Spleen (tissue), 11 donors: ENCODE measurements at regions not wholly inside any gene's neighbourhood (a gene's known extent, or its start where the extent isn't known, plus 50 kb on each side); places are given as distances from the start of the nearest gene placed in this dataset.

Source experiments
- DNase-seq: peaks from one replicate; pipeline ENCODE4 v3.0.0-alpha.2; 2020
- H3K27ac ChIP-seq, 8 donors: fragments of 200-600 bp; sonication (generic) in 7 of 8; 1 replicate in 4 of 8; 2 replicates in 4 of 8; pipeline versions ENCODE4 v1.5.0 to v1.8.0; 2016 to 2021; ENCODE audit warnings: inconsistent platforms in 4 of 8, mild to moderate bottlenecking in 4 of 8, moderate library complexity in 1 of 8
- H3K27me3 ChIP-seq, 7 donors: fragments of 200-600 bp; sonication (generic) in 6 of 7; replicated peaks in 1 of 7; 1 replicate in 4 of 7; 2 replicates in 3 of 7; pipeline versions ENCODE4 v1.5.0 to v1.8.0; 2016 to 2021; ENCODE audit warnings: inconsistent platforms in 3 of 7, mild to moderate bottlenecking in 1 of 7
- H3K36me3 ChIP-seq, 6 donors: fragments of 200-600 bp; sonication (generic) in 5 of 6; 1 replicate in 4 of 6; 2 replicates in 2 of 6; pipeline versions ENCODE4 v1.5.0 to v1.8.0; 2016 to 2021; ENCODE audit warnings: inconsistent platforms in 2 of 6
- H3K4me1 ChIP-seq, 6 donors: fragments of 200-600 bp; sonication (generic) in 5 of 6; 1 replicate in 3 of 6; 2 replicates in 3 of 6; pipeline versions ENCODE4 v1.5.0 to v1.8.0; 2016 to 2021; ENCODE audit warnings: inconsistent platforms in 3 of 6
- H3K4me3 ChIP-seq, 8 donors: fragments of 200-600 bp; sonication (generic) in 7 of 8; 1 replicate in 4 of 8; 2 replicates in 4 of 8; pipeline versions ENCODE4 v1.5.0 to v1.8.0; 2016 to 2021; ENCODE audit warnings: inconsistent platforms in 4 of 8, mild to moderate bottlenecking in 4 of 8, moderate library complexity in 2 of 8
- H3K9me3 ChIP-seq, 8 donors: fragments of 200-600 bp; sonication (generic) in 7 of 8; 1 replicate in 4 of 8; 2 replicates in 4 of 8; pipeline versions ENCODE4 v1.5.0 to v1.8.0; 2016 to 2021; ENCODE audit warnings: inconsistent platforms in 4 of 8
- POLR2A ChIP-seq, 3 donors: fragments of 450-650 bp; IDR thresholded peaks; one replicate each; pipeline ENCODE4 v1.5.1; 2017; ENCODE audit warnings: antibody characterized with exemption in 3 of 3, mild to moderate bottlenecking in 1 of 3
- POLR2AphosphoS5 ChIP-seq, 3 donors: sonication (generic); formaldehyde crosslinking; IDR thresholded peaks; one replicate each; pipeline ENCODE4 v1.5.1; 2017; ENCODE audit warnings: antibody characterized with exemption in 3 of 3
- WGBS, 5 donors: extraction: QIAGEN DNeasy Blood & Tissue Kit in 3 of 5; methylation state at CpG; one replicate each; pipeline versions ENCODE4 v1.1.5 to v1.1.7; 2013 to 2018; 5-methylcytosine and 5-hydroxymethylcytosine counted together
- intact Hi-C: fragments of 100-400 bp; cut with DNase I; formaldehyde crosslinking; loops from one replicate; pipeline ENCODE4 v1.15.0; 2023; ENCODE audit warnings: low total_unique reads
- TF ChIP-seq, protein P1 (sequence below), 11 experiments: fragments of 200-600 bp in 7 of 11; fragments of 450-650 bp in 4 of 11; sonication (generic) in 4 of 11; IDR thresholded peaks in 8 of 11; conservative IDR thresholded peaks in 3 of 11; 1 replicate in 7 of 11; 2 replicates in 4 of 11; pipeline versions ENCODE4 v1.4.0 to v1.8.0; 2016 to 2021; ENCODE audit warnings: antibody characterized with exemption in 11 of 11, inconsistent platforms in 4 of 11, mild to moderate bottlenecking in 1 of 11
- donor health status: healthy with polysubstance abuse.
- donor health status: DM: no; HTN: no; CAD: no; lungs with moderate emphysema.
- donor health status: DM: no; HTN: no; CAD: no.
- donor health status: Bipolar disorder and iron deficiency.
- donor health status: healthy.
- donor health status: DM: no; HTN: no; CAD: no.
- donor health status: DM: yes; HTN: yes; CAD: no.

DNA sequence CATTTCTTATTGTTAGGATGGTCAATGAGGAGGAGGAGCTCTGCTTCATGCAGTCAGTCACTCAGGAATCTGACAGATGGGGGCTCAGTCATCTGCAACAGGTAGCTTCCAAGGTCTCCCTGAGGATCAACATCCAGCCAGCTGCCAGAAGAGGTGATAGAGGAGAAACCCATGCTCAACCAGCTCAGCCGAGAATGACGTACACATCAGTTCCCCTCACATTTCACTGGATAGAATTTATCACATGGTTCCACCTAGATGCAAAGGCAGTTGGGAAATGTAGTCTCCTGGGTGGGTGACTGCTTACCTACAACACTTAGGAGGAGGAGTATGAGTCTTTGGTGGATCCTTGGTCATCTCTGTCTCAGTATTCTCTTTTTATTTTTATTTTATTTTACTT is 144.5 kb downstream of the CEBPB start:
- H3K9me3 ChIP-seq = no peaks in the 10 kb centered on the region
- H3K27ac ChIP-seq = peak overlapping the region in 2 of 8 donors; percentile 54 to 65
- H3K27me3 ChIP-seq = peaks cover 0 to 13% (median 0%) of the 10 kb centered on the region in 7 donors
- TF ChIP-seq, protein P1, sequence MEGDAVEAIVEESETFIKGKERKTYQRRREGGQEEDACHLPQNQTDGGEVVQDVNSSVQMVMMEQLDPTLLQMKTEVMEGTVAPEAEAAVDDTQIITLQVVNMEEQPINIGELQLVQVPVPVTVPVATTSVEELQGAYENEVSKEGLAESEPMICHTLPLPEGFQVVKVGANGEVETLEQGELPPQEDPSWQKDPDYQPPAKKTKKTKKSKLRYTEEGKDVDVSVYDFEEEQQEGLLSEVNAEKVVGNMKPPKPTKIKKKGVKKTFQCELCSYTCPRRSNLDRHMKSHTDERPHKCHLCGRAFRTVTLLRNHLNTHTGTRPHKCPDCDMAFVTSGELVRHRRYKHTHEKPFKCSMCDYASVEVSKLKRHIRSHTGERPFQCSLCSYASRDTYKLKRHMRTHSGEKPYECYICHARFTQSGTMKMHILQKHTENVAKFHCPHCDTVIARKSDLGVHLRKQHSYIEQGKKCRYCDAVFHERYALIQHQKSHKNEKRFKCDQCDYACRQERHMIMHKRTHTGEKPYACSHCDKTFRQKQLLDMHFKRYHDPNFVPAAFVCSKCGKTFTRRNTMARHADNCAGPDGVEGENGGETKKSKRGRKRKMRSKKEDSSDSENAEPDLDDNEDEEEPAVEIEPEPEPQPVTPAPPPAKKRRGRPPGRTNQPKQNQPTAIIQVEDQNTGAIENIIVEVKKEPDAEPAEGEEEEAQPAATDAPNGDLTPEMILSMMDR (IDR thresholded peaks at IDR 0.05 in 8 of 11, conservative IDR thresholded peaks at IDR 0.05 in 3 of 11) = no peak
- no peak for TF ChIP-seq POLR2A (IDR thresholded peaks at IDR 0.05)
- TF ChIP-seq POLR2AphosphoS5 (IDR thresholded peaks at IDR 0.05) = no peak
- no peaks in the 10 kb centered on the region for H3K36me3 ChIP-seq
- intact Hi-C loops = no loop called here
- peak; percentile 10 for DNase-seq
- peaks cover 14 to 68% (median 42%) of the 10 kb centered on the region in 6 donors for H3K4me1 ChIP-seq
- no peak overlapping the region for H3K4me3 ChIP-seq
- 5 to 20% (median 18%) methylated on average over 2 of the region's 2 CpGs for WGBS, 5 donors

- H3K27me3 ChIP-seq = peaks cover 0 to 7% (median 0%) of the 10 kb centered on the region in 7 donors
- H3K4me3 ChIP-seq = no peak overlapping the region
- peaks cover 14 to 74% (median 48%) of the 10 kb centered on the region in 6 donors for H3K4me1 ChIP-seq
- no peaks in the 10 kb centered on the region for H3K36me3 ChIP-seq
- intact Hi-C loops = no loop called here
- no peak for DNase-seq
- no peak for TF ChIP-seq POLR2AphosphoS5 (IDR thresholded peaks at IDR 0.05)
- no peak for TF ChIP-seq POLR2A (IDR thresholded peaks at IDR 0.05)
- TF ChIP-seq, protein P1 (IDR thresholded peaks at IDR 0.05 in 8 of 11, conservative IDR thresholded peaks at IDR 0.05 in 3 of 11) = no peak
- no peaks in the 10 kb centered on the region for H3K9me3 ChIP-seq
- no peak overlapping the region for H3K27ac ChIP-seq
- WGBS, 5 donors = 91 to 97% (median 92%) methylated on average over 7 of the region's 7 CpGs
These were observed 145.2 kb downstream of the CEBPB start for GRCh38 chr20:50335866-50336265.

DNA sequence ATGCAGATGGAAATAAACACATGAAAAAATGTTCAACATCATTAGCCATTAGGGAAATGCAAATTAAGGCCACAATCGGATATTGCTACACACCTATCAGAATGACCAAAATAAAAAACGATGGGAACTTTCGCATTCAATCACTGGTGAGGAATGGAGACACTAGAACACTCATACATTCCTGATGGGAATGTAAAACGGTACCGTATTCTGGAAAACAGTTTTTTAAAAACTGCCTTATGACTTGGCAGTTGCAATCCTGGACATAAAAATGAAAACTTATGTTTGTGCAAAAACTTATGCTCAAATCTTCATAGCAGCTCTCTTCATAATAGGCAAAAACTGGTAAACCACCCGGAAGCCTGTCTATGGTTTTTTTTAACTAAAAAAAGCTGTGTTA is 146.0 kb downstream of the CEBPB start:
- Histone ChIP-seq H3K27me3 (peaks cover 0 to 5% (median 0%) of the 10 kb centered on the region in 7 donors), H3K4me3 (no peak overlapping the region), H3K36me3 (no peaks in the 10 kb centered on the region), H3K27ac (peak overlapping the region in 1 of 8 donors; percentile 4), H3K4me1 (peaks cover 14 to 75% (median 51%) of the 10 kb centered on the region in 6 donors), H3K9me3 (no peaks in the 10 kb centered on the region)
- intact Hi-C loops = no loop called here
- TF ChIP-seq POLR2A (IDR thresholded peaks at IDR 0.05) (no peak), POLR2AphosphoS5 (IDR thresholded peaks at IDR 0.05) (no peak)
- TF ChIP-seq, protein P1 (IDR thresholded peaks at IDR 0.05 in 8 of 11, conservative IDR thresholded peaks at IDR 0.05 in 3 of 11) = no peak
- 78 to 85% (median 83%) methylated on average over 6 of the region's 6 CpGs for WGBS, 5 donors
- no peak for DNase-seq

DNA sequence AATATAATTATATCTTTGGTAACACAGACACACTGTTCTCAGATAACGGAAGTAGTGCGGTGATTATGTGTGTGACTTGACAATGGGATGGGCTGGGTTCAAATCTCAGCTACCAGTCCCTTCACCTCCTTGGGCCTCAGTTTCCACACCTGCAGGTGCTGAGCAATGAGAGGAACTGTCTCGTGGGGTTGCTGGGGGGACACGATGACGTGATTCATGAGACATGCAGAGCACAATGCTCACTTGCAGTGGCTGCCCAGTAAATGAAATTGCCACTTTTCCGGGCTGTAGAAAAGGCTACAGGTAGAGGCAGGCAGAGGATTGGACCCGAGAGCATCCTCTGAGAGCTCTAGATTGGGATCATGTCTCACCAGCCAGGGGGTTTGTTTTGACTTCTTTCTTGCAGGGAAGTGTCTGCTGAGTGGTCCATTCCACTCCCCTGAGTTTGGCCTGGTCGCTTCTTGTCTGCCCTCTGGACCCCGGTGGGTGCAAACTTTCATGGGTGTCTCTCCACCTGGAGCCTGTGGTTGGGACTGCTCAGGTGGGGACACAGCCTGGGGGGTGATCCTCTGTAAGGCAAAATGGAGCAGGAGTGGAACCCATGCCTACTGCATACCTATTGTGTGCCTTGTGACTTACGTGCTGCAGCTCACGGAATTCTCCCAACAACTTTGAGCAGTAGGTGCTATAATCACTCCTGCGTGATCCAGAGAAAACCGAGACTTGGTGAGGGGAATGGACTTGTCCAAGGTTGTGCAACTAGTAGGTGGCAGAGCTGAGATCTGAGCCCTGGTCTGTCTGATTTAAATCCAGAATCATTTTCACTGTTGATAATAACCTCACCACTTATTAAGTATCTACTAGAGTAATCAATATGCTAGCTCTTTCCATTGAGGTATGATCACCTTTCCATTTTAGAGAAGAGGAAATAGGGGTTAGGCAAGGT is 147.2 kb downstream of the CEBPB start:
- Histone ChIP-seq H3K27ac (peak overlapping the region in 7 of 8 donors; percentile 70 to 88 (median 82)), H3K4me3 (peak overlapping the region in 1 of 8 donors; percentile 47), H3K4me1 (peaks cover 14 to 63% (median 48%) of the 10 kb centered on the region in 6 donors), H3K9me3 (no peaks in the 10 kb centered on the region), H3K36me3 (no peaks in the 10 kb centered on the region), H3K27me3 (peaks cover 0 to 5% (median 0%) of the 10 kb centered on the region in 7 donors)
- peak; percentile 54 for DNase-seq
- 89 to 95% (median 90%) methylated on average over 13 of the region's 13 CpGs for WGBS, 5 donors
- intact Hi-C loops = no loop called here
- TF ChIP-seq POLR2A (IDR thresholded peaks at IDR 0.05) (no peak), POLR2AphosphoS5 (IDR thresholded peaks at IDR 0.05) (no peak)
- TF ChIP-seq, protein P1 (IDR thresholded peaks at IDR 0.05 in 8 of 11, conservative IDR thresholded peaks at IDR 0.05 in 3 of 11) = no peak
